ENCODE measurements at regions not wholly inside any gene's neighbourhood (a gene's known extent, or its start where the extent isn't known, plus 50 kb on each side); places are given as distances from the start of the nearest gene placed in this dataset.

- Histone ChIP-seq H3K4me2 (ENCODE audit: insufficient read depth, low read length, poor library complexity, severe bottlenecking) (no peak overlapping the region), H2BK120ac (ENCODE audit: low read depth, low read length) (no peak overlapping the region), H3K27ac (replicated peaks; ENCODE audit: low read length) (no peak overlapping the region), H2BK15ac (ENCODE audit: low read length) (no peak overlapping the region), H3K4ac (ENCODE audit: low read length) (no peak overlapping the region), H3K4me3 (ENCODE audit: low read length in 2 of 2) (no peak overlapping the region), H3K18ac (ENCODE audit: low read length) (no peak overlapping the region), H3K9ac (ENCODE audit: low read depth, low read length, poor library complexity) (no peak overlapping the region), H3K23ac (ENCODE audit: low read depth, low read length, poor library complexity) (no peak overlapping the region), H2AFZ (ENCODE audit: low read length) (peak overlapping the region; percentile 51), H3K27me3 (ENCODE audit: control insufficient read depth in 3 of 3, insufficient read depth in 3 of 3, low read depth in 1 of 3, low read length in 3 of 3) (no peaks in the 10 kb centered on the region), H3K14ac (ENCODE audit: low read length) (no peak overlapping the region), H2AK5ac (ENCODE audit: low read depth, low read length) (no peak overlapping the region), H3K36me3 (replicated peaks in 1 of 2; ENCODE audit: control insufficient read depth in 2 of 2, insufficient read depth in 2 of 2, low read length in 2 of 2) (no peaks in the 10 kb centered on the region), H3K9me3 (replicated peaks in 1 of 2; ENCODE audit: control insufficient read depth in 2 of 2, insufficient read depth in 1 of 2, low read depth in 1 of 2, low read length in 2 of 2) (peaks cover 0 to 4% of the 10 kb centered on the region in 2 donors), H4K91ac (ENCODE audit: low read depth, low read length, poor library complexity) (no peak overlapping the region), H2BK12ac (ENCODE audit: low read length) (no peak overlapping the region), H3K4me1 (ENCODE audit: control insufficient read depth in 2 of 2, insufficient read depth in 1 of 2, low read depth in 1 of 2, low read length in 2 of 2) (peaks cover under 1 to 3% of the 10 kb centered on the region in 2 donors), H4K8ac (ENCODE audit: low read depth, low read length) (no peak overlapping the region), H2BK5ac (ENCODE audit: low read length) (no peak overlapping the region), H3K79me1 (ENCODE audit: low read depth, low read length) (no peaks in the 10 kb centered on the region)
- DNase-seq (ENCODE audit: low spot score): no peak
- no CpG with 5 or more reads among the region's 2 CpGs for WGBS, 2 donors (ENCODE audit: extremely low coverage in 2 of 2, insufficient read length in 2 of 2, insufficient replicate concordance in 1 of 2)
These were observed 66.3 kb upstream of the LRIG1 start for GRCh38 chr3:66567077-66567476.

- H2BK120ac ChIP-seq (ENCODE audit: low read depth, low read length): no peak overlapping the region
- H3K4ac ChIP-seq (ENCODE audit: low read length): no peak overlapping the region
These were observed 71.4 kb upstream of the LRIG1 start for GRCh38 chr3:66572090-66572675.

GRCh38 chr3:66572938-66573710, 72.3 kb upstream of the LRIG1 start:
- Histone ChIP-seq H3K27ac (replicated peaks; ENCODE audit: low read length) (no peak overlapping the region), H4K91ac (ENCODE audit: low read depth, low read length, poor library complexity) (no peak overlapping the region), H4K8ac (ENCODE audit: low read depth, low read length) (no peak overlapping the region), H3K27me3 (ENCODE audit: control insufficient read depth in 3 of 3, insufficient read depth in 3 of 3, low read depth in 1 of 3, low read length in 3 of 3) (no peaks in the 10 kb centered on the region), H2AK5ac (ENCODE audit: low read depth, low read length) (no peak overlapping the region), H3K4me2 (ENCODE audit: insufficient read depth, low read length, poor library complexity, severe bottlenecking) (no peak overlapping the region), H3K18ac (ENCODE audit: low read length) (peak overlapping the region; percentile 1), H3K79me1 (ENCODE audit: low read depth, low read length) (no peaks in the 10 kb centered on the region), H2BK15ac (ENCODE audit: low read length) (no peak overlapping the region), H3K36me3 (replicated peaks in 1 of 2; ENCODE audit: control insufficient read depth in 2 of 2, insufficient read depth in 2 of 2, low read length in 2 of 2) (no peaks in the 10 kb centered on the region), H3K4me1 (ENCODE audit: control insufficient read depth in 2 of 2, insufficient read depth in 1 of 2, low read depth in 1 of 2, low read length in 2 of 2) (peaks cover 0 to 11% of the 10 kb centered on the region in 2 donors), H3K23ac (ENCODE audit: low read depth, low read length, poor library complexity) (no peak overlapping the region), H3K4me3 (ENCODE audit: low read length in 2 of 2) (no peak overlapping the region), H3K4ac (ENCODE audit: low read length) (no peak overlapping the region), H2AFZ (ENCODE audit: low read length) (peak overlapping the region; percentile 20), H2BK120ac (ENCODE audit: low read depth, low read length) (no peak overlapping the region), H3K9me3 (replicated peaks in 1 of 2; ENCODE audit: control insufficient read depth in 2 of 2, insufficient read depth in 1 of 2, low read depth in 1 of 2, low read length in 2 of 2) (peaks cover 0 to 8% of the 10 kb centered on the region in 2 donors), H2BK12ac (ENCODE audit: low read length) (no peak overlapping the region), H3K14ac (ENCODE audit: low read length) (no peak overlapping the region), H2BK5ac (ENCODE audit: low read length) (no peak overlapping the region), H3K9ac (ENCODE audit: low read depth, low read length, poor library complexity) (no peak overlapping the region)
- no CpG with 5 or more reads among the region's 14 CpGs for WGBS, 2 donors (ENCODE audit: extremely low coverage in 2 of 2, insufficient read length in 2 of 2, insufficient replicate concordance in 1 of 2)
- peak; percentile 29 for DNase-seq (ENCODE audit: low spot score)

More at GRCh38 chr3:66572090-66572675, 71.4 kb upstream of the LRIG1 start:
- H3K23ac ChIP-seq (ENCODE audit: low read depth, low read length, poor library complexity): no peak overlapping the region
- no peaks in the 10 kb centered on the region for H3K36me3 ChIP-seq (replicated peaks in 1 of 2; ENCODE audit: control insufficient read depth in 2 of 2, insufficient read depth in 2 of 2, low read length in 2 of 2)
- H2AK5ac ChIP-seq (ENCODE audit: low read depth, low read length): no peak overlapping the region
- no peak overlapping the region for H3K18ac ChIP-seq (ENCODE audit: low read length)
- no peak overlapping the region for H4K8ac ChIP-seq (ENCODE audit: low read depth, low read length)
- peaks cover 1 to 11% of the 10 kb centered on the region in 2 donors for H3K4me1 ChIP-seq (ENCODE audit: control insufficient read depth in 2 of 2, insufficient read depth in 1 of 2, low read depth in 1 of 2, low read length in 2 of 2)
- H2BK12ac ChIP-seq (ENCODE audit: low read length): no peak overlapping the region
- H3K4me2 ChIP-seq (ENCODE audit: insufficient read depth, low read length, poor library complexity, severe bottlenecking): no peak overlapping the region
- H3K9ac ChIP-seq (ENCODE audit: low read depth, low read length, poor library complexity): no peak overlapping the region
- H3K4me3 ChIP-seq (ENCODE audit: low read length in 2 of 2): no peak overlapping the region
- H2BK15ac ChIP-seq (ENCODE audit: low read length): no peak overlapping the region
- no peak overlapping the region for H3K14ac ChIP-seq (ENCODE audit: low read length)
- no peak overlapping the region for H2AFZ ChIP-seq (ENCODE audit: low read length)
- DNase-seq (ENCODE audit: low spot score): peak; percentile 26
- H2BK5ac ChIP-seq (ENCODE audit: low read length): no peak overlapping the region
- H3K27me3 ChIP-seq (ENCODE audit: control insufficient read depth in 3 of 3, insufficient read depth in 3 of 3, low read depth in 1 of 3, low read length in 3 of 3): no peaks in the 10 kb centered on the region
- H3K27ac ChIP-seq (replicated peaks; ENCODE audit: low read length): no peak overlapping the region
- H3K9me3 ChIP-seq (replicated peaks in 1 of 2; ENCODE audit: control insufficient read depth in 2 of 2, insufficient read depth in 1 of 2, low read depth in 1 of 2, low read length in 2 of 2): peaks cover 0 to 8% of the 10 kb centered on the region in 2 donors
- H4K91ac ChIP-seq (ENCODE audit: low read depth, low read length, poor library complexity): no peak overlapping the region
- WGBS, 2 donors (ENCODE audit: extremely low coverage in 2 of 2, insufficient read length in 2 of 2, insufficient replicate concordance in 1 of 2): no CpG with 5 or more reads among the region's 5 CpGs
- no peaks in the 10 kb centered on the region for H3K79me1 ChIP-seq (ENCODE audit: low read depth, low read length)

- no CpG with 5 or more reads among the region's 2 CpGs for WGBS, 2 donors (ENCODE audit: extremely low coverage in 2 of 2, insufficient read length in 2 of 2, insufficient replicate concordance in 1 of 2)
- no peak overlapping the region for H3K23ac ChIP-seq (ENCODE audit: low read depth, low read length, poor library complexity)
- H2BK15ac ChIP-seq (ENCODE audit: low read length): no peak overlapping the region
- H3K9ac ChIP-seq (ENCODE audit: low read depth, low read length, poor library complexity): no peak overlapping the region
- H2BK5ac ChIP-seq (ENCODE audit: low read length): no peak overlapping the region
- H4K8ac ChIP-seq (ENCODE audit: low read depth, low read length): no peak overlapping the region
- no peaks in the 10 kb centered on the region for H3K79me1 ChIP-seq (ENCODE audit: low read depth, low read length)
- DNase-seq (ENCODE audit: low spot score): no peak
- no peak overlapping the region for H4K91ac ChIP-seq (ENCODE audit: low read depth, low read length, poor library complexity)
- no peak overlapping the region for H2BK120ac ChIP-seq (ENCODE audit: low read depth, low read length)
- H3K18ac ChIP-seq (ENCODE audit: low read length): no peak overlapping the region
- H2BK12ac ChIP-seq (ENCODE audit: low read length): no peak overlapping the region
- H3K27ac ChIP-seq (replicated peaks; ENCODE audit: low read length): no peak overlapping the region
- H3K4ac ChIP-seq (ENCODE audit: low read length): no peak overlapping the region
- no peak overlapping the region for H2AK5ac ChIP-seq (ENCODE audit: low read depth, low read length)
- no peak overlapping the region for H3K4me3 ChIP-seq (ENCODE audit: low read length in 2 of 2)
- H3K27me3 ChIP-seq (ENCODE audit: control insufficient read depth in 3 of 3, insufficient read depth in 3 of 3, low read depth in 1 of 3, low read length in 3 of 3): no peaks in the 10 kb centered on the region
- H3K14ac ChIP-seq (ENCODE audit: low read length): no peak overlapping the region
- peaks cover under 1 to 10% of the 10 kb centered on the region in 2 donors for H3K9me3 ChIP-seq (replicated peaks in 1 of 2; ENCODE audit: control insufficient read depth in 2 of 2, insufficient read depth in 1 of 2, low read depth in 1 of 2, low read length in 2 of 2)
- peaks cover 0 to 11% of the 10 kb centered on the region in 2 donors for H3K4me1 ChIP-seq (ENCODE audit: control insufficient read depth in 2 of 2, insufficient read depth in 1 of 2, low read depth in 1 of 2, low read length in 2 of 2)
- H3K36me3 ChIP-seq (replicated peaks in 1 of 2; ENCODE audit: control insufficient read depth in 2 of 2, insufficient read depth in 2 of 2, low read length in 2 of 2): no peaks in the 10 kb centered on the region
- no peak overlapping the region for H3K4me2 ChIP-seq (ENCODE audit: insufficient read depth, low read length, poor library complexity, severe bottlenecking)
- no peak overlapping the region for H2AFZ ChIP-seq (ENCODE audit: low read length)
These were observed 73.3 kb upstream of the LRIG1 start for GRCh38 chr3:66574091-66574490.

Data from neuronal stem cell (in vitro differentiated cells).